NCI-H187 (cell line): ENCODE measurements at regions not wholly inside any gene's neighbourhood (a gene's known extent, or its start where the extent isn't known, plus 50 kb on each side); places are given as distances from the start of the nearest gene placed in this dataset.
A peak's percentile ranks its signal among the peaks of the same experiment; 100 is the strongest.
"Not testable (repeated sequence)": the region's sequence is repeated elsewhere in the genome, so short reads cannot be mapped to it uniquely, and the experiment has no call there.

ENCODE experiments used
- DNase-seq, 2 experiments: peaks; one replicate each; lab custom pipeline; 2025; lab: John Stamatoyannopoulos, UW

DNA sequence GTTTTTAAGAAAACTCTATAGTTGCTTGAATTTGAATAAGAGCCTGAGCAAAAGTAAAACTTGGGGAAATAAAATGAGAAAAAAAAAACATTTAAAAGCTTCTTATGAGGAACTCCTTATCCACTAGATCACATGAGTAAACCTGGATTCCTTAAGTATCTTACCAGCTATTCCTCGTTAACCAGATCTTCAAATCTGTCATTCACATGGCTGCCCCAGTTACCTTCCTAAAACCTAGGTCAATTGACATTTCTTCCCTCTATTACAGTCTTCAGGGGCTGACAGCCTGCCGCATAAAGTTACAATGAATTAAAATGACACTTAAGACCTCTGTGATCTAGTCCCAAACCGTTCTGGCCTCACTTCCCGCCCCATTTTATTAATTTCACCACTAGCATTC is 583.6 kb downstream of the NR2F2 start:
- no peak for DNase-seq

DNA sequence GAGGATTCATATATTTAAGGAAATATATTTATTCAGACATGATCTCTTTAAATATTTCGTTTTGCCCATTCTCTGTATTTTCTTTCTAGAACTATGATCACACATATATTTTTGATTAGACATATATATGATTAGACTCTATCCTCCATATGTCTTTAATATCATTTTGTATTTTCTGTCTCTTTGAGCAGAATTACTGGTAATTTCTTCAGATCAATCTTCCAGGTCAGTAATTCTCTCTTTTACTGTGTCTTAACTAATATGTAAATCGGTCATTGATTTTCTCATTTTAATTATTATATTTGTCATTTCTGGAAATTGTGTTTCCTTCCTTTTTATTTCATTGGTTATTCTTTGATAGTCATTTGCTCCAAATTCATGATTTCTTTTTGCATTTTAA is 586.2 kb downstream of the NR2F2 start:
- no peak for DNase-seq

DNA sequence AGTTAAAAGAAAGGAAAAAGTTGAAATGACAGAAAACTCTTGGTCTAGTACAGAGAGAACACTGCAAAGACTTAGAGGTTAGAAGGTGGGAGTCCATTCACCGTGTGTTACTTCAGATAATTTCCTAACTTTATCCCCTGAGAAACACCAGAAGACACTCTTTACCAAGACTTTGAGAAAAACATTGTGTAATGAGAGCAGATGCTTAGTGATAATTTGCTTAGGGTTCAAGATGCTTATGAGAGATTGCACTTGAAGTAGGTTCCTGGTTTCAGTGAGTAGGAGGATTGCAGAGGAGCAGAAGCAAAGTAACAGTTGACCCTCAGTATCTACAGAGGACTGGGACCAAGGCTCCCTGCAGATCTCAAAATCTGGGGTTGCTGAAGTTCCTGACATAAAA is 594.1 kb downstream of the NR2F2 start:
- DNase-seq, result no peak

DNA sequence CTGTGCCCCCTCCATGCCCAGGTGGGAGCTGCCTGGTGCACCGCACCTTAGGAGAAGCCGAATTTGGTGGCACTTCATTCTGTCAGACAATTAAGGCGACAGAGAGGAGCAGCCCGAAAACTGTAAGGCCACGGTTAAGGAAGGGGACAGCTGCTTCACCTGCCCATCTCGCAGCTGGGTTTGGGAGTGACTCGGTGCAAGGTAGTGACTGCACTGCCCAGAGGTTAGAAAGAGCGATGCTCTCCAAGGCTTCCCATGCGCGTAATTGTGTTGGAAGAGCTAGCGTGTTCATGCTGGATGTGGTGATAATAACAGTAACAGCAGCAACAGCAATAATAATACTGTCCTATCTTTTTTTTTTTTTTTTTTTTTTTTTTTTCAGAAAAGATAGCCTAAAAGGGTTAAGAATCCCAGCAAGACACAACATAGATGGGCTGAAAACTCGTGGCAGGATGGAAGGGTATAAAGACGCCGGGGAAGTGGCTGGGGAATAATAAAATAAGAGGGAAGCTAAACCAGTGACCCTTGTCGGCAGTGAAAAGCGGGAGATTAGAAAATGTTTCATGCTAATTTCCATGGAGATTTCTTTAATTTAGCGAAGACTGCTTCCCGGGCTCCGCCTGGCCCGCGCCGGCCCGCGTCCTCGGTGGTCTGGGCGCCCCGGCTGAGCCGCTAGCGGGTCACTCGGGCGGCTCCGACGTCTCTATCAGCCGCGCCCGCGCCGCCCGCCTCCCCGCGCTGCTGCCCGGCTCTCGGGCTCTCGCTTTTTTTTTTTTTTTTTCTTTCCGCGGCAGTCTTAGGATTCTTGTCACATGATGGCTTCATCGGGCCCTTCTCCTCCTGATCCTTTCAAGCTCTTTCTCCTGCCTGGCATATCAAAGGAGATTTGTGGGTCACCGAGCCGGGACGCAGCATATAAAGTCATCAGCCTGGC is 617.1 kb downstream of the NR2F2 start:
- DNase-seq, result no peak

DNA sequence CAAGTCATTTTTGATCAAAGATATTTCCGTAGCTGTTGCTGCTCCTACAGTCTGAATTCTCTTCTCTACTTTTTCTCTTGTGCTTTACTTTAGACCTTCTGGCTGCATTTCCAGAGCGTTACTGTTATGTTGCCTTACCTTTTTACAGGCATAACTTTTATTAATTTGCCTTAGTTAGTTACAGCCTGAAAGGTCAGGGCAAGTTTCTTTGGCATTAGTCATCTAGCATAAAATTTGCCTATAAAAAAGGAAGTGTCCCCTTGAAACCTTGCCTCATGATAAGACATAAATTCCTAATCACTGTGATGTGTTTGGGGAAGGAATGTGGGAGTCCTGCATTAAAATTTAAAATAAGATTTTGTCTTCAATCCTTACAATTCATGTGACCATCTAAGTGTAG is 618.5 kb downstream of the NR2F2 start:
- DNase-seq, result no peak

DNA sequence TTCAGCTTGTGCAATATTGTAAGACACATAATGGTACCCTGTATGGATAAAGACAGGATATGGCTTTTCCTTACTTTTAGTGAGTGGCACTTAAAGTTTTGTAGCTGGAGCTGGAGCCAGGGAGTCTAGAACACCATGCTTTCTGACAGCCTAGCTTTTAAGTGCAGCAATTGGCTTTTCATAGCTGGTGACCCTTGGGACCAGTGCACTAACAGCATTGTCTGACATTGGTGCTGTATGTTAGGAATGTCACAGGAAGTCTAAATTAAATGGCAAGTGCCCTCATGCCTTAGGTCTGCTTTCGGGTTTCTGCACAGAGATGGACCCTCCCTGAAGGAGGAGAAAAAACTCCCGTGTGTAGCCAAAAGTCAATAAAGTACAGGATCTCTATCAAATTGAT is 628.2 kb downstream of the NR2F2 start:
- no peak for DNase-seq

DNA sequence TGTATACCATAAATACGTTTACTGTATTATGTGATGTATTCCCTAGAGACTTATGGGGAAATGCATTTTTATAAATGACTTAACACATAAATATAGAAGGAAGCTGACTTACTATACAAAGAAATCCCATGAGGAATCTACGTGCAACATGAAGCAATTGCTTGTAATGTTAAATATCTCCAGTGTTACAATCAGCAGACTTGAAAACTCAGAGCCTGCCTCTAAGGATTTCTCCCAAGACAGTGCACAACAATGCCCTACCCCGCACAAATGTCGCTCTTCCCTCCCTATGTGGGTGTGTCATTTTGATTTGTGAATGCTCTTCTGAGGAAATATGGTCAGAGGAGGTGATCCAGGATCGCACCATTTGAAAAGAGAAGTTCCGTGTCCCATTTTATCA is 629.0 kb downstream of the NR2F2 start:
- no peak for DNase-seq

DNA sequence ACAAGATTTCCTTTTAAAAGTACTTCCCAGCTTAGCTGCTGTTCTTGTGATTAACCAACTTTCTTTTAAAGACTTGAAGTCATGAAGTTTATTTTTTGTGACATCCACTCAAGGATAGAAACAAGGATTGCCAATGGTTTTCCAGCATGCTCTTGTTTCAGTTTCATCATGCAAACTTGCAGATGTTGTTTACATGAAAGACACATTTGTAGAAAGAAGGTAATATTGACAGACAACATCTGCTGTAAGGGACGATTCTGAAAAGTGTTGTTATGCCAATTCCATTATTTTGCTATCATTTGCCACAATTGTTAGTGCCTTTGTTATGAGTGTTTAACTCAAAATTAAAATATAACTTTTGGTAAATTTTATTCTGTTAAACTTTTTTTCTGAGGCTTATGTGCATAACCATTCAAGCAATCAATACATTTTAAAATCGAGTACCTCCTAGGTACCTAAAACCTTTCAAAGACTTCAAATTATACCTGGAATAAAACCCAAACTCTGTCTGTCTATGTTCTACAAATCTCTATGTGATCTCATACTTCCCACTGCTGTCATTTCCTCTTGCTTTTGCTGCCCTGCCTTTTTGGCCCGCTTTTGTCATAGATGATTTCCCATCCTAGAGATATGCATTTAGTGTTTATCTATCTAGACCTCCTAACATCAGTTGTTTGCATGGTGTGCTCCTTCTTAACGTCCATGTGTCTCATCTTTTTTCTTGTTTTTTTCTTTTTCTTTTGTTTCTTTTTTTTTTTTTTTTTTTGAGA is 630.4 kb downstream of the NR2F2 start:
- no peak for DNase-seq

DNA sequence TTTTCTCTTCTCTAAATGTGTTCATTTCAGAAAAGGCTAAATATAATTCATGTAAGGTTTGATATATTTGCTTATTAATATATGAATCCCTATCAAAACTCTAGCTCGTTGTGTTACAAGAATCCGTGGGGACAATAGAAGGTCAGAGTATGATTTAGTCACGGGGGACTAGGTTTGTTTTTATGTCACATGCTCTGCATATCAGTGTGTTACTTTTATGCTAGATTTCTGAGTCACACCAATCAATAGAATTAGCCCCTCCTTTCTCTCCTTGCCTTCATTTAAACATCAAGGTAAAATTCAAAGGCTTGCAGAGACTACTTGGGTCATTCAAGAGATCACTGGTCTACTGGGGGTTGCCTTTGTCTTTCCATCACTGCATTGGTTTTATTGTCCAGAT is 636.1 kb downstream of the NR2F2 start:
- no peak for DNase-seq

DNA sequence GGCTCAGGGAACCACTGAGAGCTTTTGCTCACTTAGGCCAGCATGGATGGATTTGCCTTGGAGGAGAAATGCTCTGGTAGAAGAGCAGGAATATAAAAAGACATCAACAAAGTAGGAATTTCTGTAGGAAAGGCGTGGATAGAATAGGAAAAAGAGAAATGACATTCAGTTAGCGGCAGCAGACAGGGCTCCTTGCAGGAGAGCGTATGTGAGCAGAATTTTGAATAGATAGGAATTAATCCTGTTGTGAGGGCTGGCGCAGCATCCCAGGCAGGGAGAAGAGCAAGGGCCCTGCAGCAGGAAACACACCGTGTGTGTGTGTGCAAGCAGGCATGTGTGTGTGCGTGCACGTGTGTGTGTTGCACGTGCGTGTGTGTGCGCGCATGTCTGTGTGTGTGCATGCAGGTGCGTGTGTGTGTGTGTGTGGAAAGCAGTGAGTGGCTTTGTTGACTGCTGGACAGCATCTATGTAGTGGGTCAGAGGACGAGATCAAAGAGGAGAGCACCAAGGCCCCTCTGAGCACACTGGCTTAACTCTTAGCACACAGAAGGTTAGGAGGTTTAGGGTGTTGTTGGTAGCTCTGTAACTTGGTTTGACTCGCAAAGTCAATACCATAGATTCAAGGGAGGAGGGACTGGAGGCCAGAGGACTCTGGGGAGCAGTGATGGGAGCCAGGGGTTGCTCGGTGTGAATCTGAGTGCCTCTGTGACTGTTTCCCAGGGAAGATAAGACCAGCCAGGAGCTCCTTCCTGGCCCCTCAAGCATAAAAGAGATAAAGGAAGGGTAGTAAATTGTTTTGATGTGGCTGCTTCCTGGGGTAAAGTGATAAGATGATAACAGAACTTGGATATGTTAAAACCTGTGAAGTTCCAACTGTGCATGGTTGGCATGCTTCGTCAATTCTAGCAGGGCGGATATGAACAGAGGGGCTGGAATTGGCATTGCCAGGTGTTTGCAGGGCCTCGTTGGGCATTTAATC is 639.5 kb downstream of the NR2F2 start:
- DNase-seq, result no peak

DNA sequence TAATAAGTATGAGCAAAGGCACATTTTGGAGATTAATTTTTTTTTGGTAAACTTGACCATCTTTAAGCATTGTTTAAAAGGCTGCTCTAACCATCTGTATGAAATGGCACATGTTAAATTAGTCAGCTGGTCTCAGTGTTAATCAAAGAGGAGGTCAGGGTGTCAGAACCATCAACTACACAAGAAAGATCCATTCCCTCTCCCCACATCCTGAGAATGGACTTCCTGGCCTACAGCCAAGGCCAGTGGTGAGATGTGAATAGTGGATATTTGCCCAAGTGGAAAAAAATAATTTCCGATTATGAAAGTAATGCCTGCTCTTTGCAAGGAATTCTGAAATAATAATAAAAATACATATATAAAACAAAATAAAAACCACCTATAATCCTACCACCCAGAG is 641.7 kb downstream of the NR2F2 start:
- DNase-seq, result no peak

DNA sequence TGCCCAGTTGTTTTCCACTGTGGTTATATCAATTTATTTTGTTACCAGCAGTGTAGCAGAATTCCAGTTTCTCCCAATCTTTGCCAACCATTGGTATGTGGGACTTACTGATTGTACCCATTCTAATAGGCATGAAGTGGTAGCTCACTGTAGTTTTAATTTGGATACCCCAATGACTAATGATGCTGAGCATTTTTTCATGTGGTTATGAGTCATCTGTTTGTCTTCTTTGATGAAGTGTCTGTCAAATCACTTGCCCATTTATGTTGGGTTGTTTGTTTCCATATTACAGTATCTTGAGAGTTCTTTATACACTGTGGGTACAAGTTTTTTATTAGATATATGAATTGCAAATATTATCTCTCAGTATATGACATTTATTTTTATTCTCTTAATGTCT is 644.3 kb downstream of the NR2F2 start:
- DNase-seq, result no peak

DNA sequence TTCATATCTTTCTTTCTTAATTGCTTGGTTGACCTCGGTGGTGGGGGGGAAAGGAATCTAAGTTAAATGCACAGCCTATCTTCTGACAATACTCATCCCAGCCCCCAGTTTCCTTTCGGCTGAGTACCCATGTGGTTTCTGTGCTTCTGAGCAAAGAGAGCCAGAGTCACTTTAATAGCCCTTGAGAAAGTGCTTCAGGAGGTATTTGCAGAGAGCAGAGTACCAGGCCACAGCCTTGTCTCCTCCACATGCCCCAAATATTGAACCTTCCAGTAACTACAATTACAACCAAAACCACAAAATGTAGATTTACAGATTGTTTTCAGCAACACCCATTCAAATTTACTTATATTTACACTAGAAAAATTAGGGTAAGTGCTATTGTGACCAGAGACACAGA is 647.4 kb downstream of the NR2F2 start:
- peak; percentile 20 to 51 for DNase-seq

DNA sequence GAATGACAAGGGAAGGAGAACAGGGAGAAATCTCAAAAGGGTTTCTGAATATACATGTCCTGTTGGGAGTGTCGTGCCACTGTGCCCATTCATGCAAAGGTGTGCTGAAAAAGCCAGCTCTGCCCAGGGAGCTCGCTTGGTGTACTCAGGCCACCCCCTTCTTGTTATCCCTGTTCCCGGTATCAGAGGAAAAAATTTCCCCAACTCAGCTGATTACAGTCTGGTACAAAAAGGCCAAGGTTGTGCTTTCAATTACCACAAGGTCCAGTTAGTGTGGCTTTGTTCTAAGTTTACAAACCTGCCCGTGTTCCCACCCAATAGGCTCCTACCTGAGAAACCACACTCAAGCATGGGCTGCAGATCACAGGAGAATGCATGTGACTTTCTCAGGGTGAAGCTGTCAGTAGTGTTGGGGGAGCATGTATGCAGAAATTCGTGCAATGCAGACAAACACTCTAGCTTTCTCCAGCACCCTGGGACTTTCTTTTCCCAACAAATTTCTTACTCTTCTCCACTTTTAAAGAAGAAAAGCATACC is 648.5 kb downstream of the NR2F2 start:
- DNase-seq, result no peak

DNA sequence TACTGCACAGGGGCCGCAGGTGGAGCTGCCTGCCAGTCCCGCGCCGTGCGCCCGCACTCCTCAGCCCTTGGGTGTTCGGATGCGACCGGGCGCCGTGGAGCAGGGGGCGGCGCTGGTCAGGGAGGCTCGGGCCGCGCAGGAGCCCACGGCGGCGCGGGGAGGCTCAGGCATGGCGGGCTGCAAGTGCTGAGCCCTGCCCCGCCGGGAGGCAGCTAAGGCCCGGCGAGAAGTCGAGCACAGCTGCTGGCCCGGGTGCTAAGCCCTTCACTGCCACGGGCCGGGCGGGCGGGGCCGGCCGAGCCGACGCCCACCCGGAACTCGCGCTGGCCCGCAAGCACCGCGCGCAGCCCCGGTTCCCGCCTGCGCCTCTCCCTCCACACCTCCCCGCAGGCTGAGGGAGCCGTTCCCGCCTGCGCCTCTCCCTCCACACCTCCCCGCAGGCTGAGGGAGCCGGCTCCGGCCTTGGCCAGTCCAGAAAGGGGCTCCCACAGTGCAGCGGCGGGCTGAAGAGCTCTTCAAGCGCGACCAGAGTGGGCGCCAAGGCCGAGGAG is 653.7 kb downstream of the NR2F2 start:
- DNase-seq, result not testable (repeated sequence)

DNA sequence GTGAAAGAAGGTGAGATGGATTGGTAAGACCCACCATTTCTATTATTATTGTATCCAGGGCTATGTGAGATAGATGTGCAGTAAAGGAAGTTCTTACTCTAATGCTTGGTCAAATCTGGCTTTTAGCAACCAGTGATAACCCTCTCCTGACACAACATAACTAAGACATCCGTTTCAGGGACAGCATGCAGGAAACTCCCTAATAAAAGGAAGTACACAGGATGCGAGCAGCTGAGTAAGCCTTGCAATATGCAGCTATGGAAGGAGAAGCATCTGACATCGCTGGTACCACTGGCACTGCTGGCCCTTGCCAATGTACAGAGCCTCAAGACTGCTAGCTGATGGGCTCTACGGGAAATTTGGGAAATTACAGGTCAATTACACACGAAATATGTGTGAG is 662.3 kb downstream of the NR2F2 start:
- DNase-seq, result no peak

DNA sequence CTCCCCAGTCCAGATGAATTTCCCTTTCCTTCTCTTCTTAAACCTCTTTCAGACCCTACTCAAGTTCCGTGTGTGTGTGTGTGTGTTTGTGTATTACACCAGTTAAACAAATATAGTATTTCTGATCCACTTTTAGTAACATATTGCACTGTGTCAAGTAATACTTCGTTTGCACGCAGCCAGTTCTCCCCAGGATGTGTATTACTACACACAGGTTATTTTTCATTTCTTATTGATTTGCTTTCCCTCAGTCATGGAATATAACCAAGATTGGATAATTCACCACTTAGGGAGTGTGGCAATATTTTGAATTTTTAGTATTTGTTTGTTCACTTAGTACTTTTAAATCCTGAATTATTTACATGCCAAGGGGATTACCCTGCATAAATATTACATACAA is 667.0 kb downstream of the NR2F2 start:
- DNase-seq, result no peak

DNA sequence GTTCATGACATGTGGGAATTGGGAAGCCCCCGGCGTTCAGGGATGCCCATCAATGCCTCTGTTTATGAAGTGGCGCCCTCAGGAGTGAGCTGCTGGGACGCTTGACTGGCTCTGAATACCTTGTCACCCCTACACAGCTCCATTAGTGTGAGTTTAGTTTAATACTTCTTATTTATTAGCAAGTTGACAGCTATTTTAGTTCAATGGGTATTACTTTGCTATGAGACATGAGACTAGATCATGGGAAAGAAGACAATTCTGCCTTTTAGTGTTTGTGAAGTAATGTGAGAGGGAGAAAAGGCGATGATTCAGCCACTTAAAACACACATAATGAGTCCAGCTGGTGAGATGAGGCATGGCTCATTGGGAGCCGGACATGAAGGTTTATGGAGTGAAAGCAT is 678.5 kb downstream of the NR2F2 start:
- no peak for DNase-seq

DNA sequence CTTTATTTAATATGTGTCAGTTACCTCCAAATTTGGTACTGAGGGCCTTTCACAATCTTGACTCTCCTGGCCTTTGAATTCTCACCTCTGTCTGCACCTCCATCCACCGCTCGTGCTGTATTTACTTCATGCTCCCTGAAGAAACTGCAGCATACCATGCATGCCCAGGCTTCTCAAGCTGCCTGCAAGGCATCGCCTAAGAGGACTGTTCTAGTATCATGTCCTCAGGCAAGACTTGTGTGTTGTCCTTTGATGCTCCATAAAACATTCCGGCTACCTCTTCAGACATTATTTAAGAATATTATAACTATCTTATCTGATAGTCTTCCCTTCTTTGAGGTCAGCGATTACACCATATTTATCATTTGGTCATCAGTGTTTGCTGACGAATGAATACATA is 682.5 kb downstream of the NR2F2 start:
- DNase-seq, result no peak

DNA sequence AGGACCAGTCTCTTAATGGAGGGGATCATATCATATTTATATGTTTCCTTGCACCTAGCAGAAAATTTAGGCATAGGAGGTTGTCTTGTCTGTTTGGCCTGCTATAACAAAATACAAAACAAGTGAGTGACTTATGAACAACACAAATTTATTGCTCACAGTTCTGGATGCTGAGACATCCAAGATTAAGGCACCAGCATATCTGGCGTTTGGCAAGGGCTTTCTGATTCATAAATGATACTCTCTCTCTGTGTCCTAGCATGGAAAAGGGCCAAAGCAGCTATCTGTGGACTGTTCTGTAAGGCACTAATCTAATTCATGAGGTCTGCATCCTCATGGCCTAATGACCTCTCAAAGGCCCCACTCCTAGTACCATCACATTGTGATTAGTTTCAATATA is 683.0 kb downstream of the NR2F2 start:
- DNase-seq, result no peak

DNA sequence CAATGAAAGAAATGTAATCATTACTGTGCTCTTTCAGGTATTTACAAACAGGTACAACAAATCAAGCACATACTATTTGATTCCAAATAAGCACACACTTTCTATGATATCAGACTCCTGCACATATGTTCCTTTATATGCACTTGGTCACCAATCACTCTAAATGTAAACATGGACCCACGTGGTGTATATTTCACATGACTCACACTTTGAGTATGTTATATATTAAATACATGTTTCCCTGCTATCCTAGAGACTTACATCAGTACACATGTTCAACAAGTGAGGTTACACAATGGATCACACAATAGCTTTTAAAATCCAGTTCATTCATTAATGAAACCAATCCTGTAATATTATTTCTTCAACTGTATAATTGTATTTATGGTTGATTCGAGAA is 683.5 kb downstream of the NR2F2 start:
- DNase-seq, result no peak

DNA sequence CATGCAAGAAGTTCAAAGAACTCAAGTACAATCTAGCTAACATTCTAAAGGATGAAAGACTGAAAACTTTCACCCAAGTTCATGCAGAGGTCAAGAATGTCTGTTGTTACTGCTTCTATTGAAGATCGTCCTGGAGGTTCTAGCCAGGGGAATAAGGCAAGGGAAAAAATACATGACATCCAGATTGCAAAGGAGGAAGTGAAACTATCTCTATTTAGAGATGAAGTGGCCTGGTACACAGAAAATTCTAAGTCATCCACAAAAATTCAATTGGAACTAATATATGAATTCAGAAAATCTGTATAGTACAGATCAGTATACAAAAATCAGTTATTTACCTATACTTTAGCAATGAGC is 693.0 kb downstream of the NR2F2 start:
- no peak for DNase-seq
